Upper lobe of left lung (tissue), 4 donors: ENCODE measurements at regions not wholly inside any gene's neighbourhood (a gene's known extent, or its start where the extent isn't known, plus 50 kb on each side); places are given as distances from the start of the nearest gene placed in this dataset.

Source experiments
- CTCF ChIP-seq, 6 experiments: fragments of 450-650 bp in 4 of 6; fragments of 200-600 bp in 2 of 6; sonication (generic) in 2 of 6; IDR thresholded peaks; one replicate each; pipeline ENCODE4 v1.5.1; 2016 to 2019; ENCODE audit warnings: antibody characterized with exemption in 6 of 6
- EP300 ChIP-seq, 4 donors: sonication (generic); formaldehyde crosslinking; IDR thresholded peaks; one replicate each; pipeline ENCODE4 v1.5.1; 2017; ENCODE audit warnings: antibody characterized with exemption in 4 of 4, control low read depth in 2 of 4
- POLR2A ChIP-seq, 4 donors: fragments of 450-650 bp; IDR thresholded peaks; one replicate each; pipeline ENCODE4 v1.5.1; 2016 to 2017; ENCODE audit warnings: antibody characterized with exemption in 4 of 4, mild to moderate bottlenecking in 2 of 4
- POLR2AphosphoS5 ChIP-seq, 2 donors: sonication (generic); formaldehyde crosslinking; IDR thresholded peaks; one replicate each; pipeline ENCODE4 v1.5.1; 2017; ENCODE audit warnings: antibody characterized with exemption in 2 of 2

GRCh38 chr18:73688851-73689711 is 458.6 kb downstream of the FBXO15 start:
- TF ChIP-seq POLR2AphosphoS5 (IDR thresholded peaks at IDR 0.05) (no peak), CTCF (IDR thresholded peaks at IDR 0.05) (no peak), POLR2A (IDR thresholded peaks at IDR 0.05) (no peak), EP300 (IDR thresholded peaks at IDR 0.05) (no peak)
